D721Med (cell line): ENCODE measurements at regions not wholly inside any gene's neighbourhood (a gene's known extent, or its start where the extent isn't known, plus 50 kb on each side); places are given as distances from the start of the nearest gene placed in this dataset.

Experiments used
- DNase-seq: peaks from one replicate; pipeline ENCODE4 v3.0.0; 2011; ENCODE audit warnings: low spot score; ENCODE audit not compliant: insufficient read length
- FAIRE-seq: peaks from 2 replicates; lab custom pipeline; 2011; peaks lifted over from hg19 to GRCh38; lab: Jason Lieb, UNC
- TF ChIP-seq, protein P1 (sequence below): IDR thresholded peaks from 2 replicates; pipeline ENCODE4 v1.5.1; 2012; ENCODE audit warnings: mild to moderate bottlenecking, control low read depth; ENCODE audit not compliant: insufficient read depth; ENCODE audit errors: missing control alignments

DNA sequence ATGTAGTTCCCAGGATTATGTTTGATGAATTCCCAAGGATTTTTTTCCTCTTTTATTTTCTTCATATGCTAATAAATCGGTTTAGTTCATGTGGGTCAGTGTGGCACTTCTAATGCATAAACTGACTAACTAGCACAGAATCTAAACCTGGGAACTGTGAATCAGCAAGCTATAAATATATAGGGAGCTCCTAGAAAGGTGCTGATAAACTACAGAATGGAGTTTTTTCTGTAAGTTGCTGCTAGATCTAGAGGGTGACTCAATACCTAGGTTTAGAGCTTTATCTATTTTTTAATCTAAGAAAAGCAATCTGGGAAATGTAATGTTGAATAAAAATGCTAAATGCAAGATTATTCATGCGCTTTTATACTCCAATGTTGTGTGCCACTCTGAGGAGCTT, 118.8 kb upstream of the PTCHD4 start:
- FAIRE-seq, result no peak
- no peak for DNase-seq
- TF ChIP-seq, protein P1, sequence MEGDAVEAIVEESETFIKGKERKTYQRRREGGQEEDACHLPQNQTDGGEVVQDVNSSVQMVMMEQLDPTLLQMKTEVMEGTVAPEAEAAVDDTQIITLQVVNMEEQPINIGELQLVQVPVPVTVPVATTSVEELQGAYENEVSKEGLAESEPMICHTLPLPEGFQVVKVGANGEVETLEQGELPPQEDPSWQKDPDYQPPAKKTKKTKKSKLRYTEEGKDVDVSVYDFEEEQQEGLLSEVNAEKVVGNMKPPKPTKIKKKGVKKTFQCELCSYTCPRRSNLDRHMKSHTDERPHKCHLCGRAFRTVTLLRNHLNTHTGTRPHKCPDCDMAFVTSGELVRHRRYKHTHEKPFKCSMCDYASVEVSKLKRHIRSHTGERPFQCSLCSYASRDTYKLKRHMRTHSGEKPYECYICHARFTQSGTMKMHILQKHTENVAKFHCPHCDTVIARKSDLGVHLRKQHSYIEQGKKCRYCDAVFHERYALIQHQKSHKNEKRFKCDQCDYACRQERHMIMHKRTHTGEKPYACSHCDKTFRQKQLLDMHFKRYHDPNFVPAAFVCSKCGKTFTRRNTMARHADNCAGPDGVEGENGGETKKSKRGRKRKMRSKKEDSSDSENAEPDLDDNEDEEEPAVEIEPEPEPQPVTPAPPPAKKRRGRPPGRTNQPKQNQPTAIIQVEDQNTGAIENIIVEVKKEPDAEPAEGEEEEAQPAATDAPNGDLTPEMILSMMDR, result no peak

DNA sequence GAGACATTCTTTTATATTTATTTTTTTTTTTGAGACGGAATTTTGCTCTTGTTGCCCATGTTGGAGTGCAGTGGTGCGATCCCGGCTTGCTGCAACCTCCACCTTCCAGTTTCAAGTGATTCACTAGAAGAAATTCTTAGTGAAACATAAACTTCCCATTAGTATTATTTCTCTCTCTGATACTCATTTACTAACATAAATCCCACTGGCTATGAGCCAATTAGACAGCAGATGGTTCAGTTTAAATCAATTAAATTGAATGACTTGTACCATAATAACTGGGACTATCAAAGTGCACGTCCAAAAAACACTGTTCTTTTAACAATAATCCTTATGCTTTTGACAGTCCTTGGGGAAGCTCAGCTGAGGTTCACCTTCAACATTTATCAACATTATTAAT, 111.2 kb upstream of the PTCHD4 start:
- TF ChIP-seq, protein P1, result no peak
- DNase-seq, result no peak
- FAIRE-seq, result no peak

DNA sequence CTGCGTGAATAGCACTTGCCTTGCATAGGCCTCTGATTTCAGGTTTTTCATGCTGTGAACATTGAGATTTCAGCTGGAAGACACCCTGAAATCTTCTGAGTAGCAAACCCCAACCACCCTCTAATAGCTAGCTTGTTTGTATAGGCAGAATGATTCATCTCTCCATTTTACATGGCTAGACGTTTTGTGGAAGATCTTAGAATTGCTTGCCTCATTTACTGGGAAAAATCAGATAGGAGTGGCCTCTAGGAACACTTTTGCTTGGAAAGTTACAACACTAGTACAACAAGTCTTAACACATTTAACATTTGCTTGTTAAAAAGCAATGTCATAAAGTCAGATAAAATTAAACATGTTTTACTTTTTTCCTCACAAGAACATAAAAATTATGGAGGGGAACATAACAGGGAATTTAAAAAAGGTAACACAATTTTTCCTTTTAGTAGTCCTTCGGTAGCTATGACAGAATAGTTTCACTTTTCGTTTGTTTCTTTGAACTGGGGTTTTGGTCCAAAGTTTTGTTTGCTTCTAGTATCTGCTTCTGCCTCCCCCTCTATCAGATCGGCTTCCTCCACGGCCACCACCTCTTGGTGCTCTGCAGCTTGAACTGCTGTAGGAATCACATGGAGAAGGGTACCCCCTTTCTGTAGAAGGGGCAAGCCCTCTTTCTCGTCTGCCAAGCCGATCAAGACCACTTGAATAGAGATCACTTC, 102.2 kb upstream of the PTCHD4 start:
- no peak for DNase-seq
- no peak for FAIRE-seq
- TF ChIP-seq, protein P1, result no peak

DNA sequence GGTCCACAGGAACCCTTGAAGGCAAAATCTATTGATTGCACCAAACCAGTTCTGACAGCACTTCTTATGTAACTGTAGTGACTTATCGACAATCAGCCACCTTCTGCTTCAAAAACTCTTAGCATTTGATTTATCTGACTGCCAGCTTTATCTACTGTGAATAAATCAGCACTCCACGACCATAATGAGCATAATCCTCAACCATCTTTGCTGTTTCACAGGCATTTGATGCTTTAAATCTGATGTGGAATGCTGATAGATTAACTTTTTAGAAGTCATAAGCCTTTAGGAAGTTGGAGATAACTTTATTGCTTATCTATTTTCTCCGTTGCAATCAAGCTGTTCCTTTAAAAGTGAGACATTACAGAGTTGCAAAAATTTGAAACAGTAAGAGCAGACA, 101.5 kb upstream of the PTCHD4 start:
- TF ChIP-seq, protein P1, result no peak
- FAIRE-seq (no peak), DNase-seq (no peak)

DNA sequence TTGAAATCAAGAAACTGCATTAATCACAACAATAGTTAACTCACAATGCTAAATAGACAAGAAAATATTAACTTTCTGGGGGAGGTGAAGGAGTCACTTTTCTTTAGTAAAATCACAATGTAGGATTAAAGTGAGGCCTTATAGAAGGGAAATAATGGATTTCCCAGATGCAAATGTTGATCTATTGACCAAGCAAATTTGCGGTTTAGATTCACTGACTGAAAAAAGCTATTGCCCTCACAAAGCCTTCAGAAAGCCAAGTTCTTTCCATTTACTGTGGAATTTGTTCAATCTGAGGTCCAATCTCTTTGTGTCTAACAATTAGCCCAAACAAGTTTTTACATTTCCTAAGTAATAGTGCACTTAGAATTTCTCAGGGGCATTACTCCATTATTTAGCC, 95.1 kb upstream of the PTCHD4 start:
- DNase-seq, result no peak
- no peak for FAIRE-seq
- TF ChIP-seq, protein P1, result no peak

DNA sequence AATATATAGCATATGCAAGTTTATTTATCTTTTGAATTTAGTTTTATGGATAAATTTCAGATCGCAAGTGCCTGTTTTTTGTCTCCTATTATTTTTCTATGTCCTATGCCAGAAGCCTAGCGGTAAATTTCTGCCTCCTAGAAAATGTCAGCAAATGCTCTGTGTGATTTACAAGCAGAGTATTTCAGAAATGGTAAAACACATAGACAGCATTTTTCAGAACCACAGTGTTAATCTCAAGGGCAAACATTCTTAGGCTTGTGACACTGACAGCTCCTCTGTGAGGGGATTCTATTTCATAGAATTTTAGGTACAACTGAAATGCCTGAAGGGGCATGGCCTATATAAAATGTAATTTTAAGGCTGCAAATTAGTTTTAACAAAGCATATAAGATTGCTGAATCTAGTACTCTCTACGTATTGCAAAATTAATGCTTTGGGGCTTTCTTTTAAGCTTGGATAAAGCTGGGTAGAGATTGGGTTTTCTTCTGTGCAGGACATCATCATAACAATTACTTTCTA, 89.9 kb upstream of the PTCHD4 start:
- FAIRE-seq (no peak), DNase-seq (no peak)
- TF ChIP-seq, protein P1, result no peak

DNA sequence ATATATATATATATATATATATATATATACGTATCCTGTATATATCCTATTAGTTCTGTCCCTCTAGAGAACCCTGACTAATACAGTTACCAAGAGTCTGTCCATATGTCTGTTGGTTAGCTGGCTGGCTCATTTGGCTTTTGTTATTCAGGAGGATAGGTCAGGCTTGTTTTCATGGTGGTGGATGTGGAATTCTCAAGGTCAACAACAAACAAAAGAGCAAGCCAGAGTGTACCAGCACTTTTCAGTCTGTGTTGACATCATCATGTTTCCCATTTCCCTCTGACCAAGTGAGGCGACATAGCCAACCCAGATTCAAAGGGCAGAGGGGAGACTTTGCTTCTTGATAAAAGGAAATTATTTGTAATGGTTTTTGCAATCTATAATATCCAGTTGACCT, 88.5 kb upstream of the PTCHD4 start:
- DNase-seq (no peak), FAIRE-seq (no peak)
- TF ChIP-seq, protein P1, result no peak
